UCSD-AML1 (cell line): ENCODE measurements at regions not wholly inside any gene's neighbourhood (a gene's known extent, or its start where the extent isn't known, plus 50 kb on each side); places are given as distances from the start of the nearest gene placed in this dataset.
"Not testable (repeated sequence)": the region's sequence is repeated elsewhere in the genome, so short reads cannot be mapped to it uniquely, and the experiment has no call there.

Source experiments
- DNase-seq: peaks from one replicate; lab custom pipeline; 2025; ENCODE audit not compliant: unreplicated experiment; lab: John Stamatoyannopoulos, UW

GRCh38 chr7:50251765-50252164, 52.8 kb upstream of the IKZF1 start:
- no peak for DNase-seq

- no peak for DNase-seq
Measured at GRCh38 chr7:50246551-50246950, 58.0 kb upstream of the IKZF1 start.

- not testable (repeated sequence) for DNase-seq
Measured at GRCh38 chr7:50242111-50242510, 62.4 kb upstream of the IKZF1 start.

GRCh38 chr7:50240699-50241098, 63.8 kb upstream of the IKZF1 start:
- not testable (repeated sequence) for DNase-seq

- no peak for DNase-seq
Measured at GRCh38 chr7:50229964-50230363, 74.6 kb upstream of the IKZF1 start.

- no peak for DNase-seq
Measured at GRCh38 chr7:50228148-50228547, 76.4 kb upstream of the IKZF1 start.

- no peak for DNase-seq
Measured at GRCh38 chr7:50227726-50228125, 76.8 kb upstream of the IKZF1 start.

- no peak for DNase-seq
Measured at GRCh38 chr7:50226669-50227068, 77.8 kb upstream of the IKZF1 start.

- no peak for DNase-seq
Measured at GRCh38 chr7:50226145-50226544, 78.4 kb upstream of the IKZF1 start.

- no peak for DNase-seq
Measured at GRCh38 chr7:50221433-50221832, 83.1 kb upstream of the IKZF1 start.

GRCh38 chr7:50221028-50221427, 83.5 kb upstream of the IKZF1 start:
- no peak for DNase-seq

- no peak for DNase-seq
Measured at GRCh38 chr7:50220273-50220672, 84.2 kb upstream of the IKZF1 start.

GRCh38 chr7:50217821-50218281, 86.7 kb upstream of the IKZF1 start:
- DNase-seq: peak; percentile 47

GRCh38 chr7:50217401-50217800, 87.1 kb upstream of the IKZF1 start:
- no peak for DNase-seq

- no peak for DNase-seq
Measured at GRCh38 chr7:50216626-50217025, 87.9 kb upstream of the IKZF1 start.

GRCh38 chr7:50214771-50215170, 89.7 kb upstream of the IKZF1 start:
- no peak for DNase-seq

GRCh38 chr7:50214126-50214670, 90.3 kb upstream of the IKZF1 start:
- DNase-seq: no peak

- DNase-seq: no peak
Measured at GRCh38 chr7:50213622-50214017, 90.9 kb upstream of the IKZF1 start.

- DNase-seq: peak; percentile 67
Measured at GRCh38 chr7:50212666-50213621, 91.6 kb upstream of the IKZF1 start.

GRCh38 chr7:50212016-50212325, 92.5 kb upstream of the IKZF1 start:
- no peak for DNase-seq

GRCh38 chr7:50211130-50212015, 93.1 kb upstream of the IKZF1 start:
- DNase-seq: no peak

GRCh38 chr7:50210706-50211115, 93.8 kb upstream of the IKZF1 start:
- no peak for DNase-seq
